ENCODE measurements at regions not wholly inside any gene's neighbourhood (a gene's known extent, or its start where the extent isn't known, plus 50 kb on each side); places are given as distances from the start of the nearest gene placed in this dataset.
"Not testable (repeated sequence)": the region's sequence is repeated elsewhere in the genome, so short reads cannot be mapped to it uniquely, and the experiment has no call there.

DNA sequence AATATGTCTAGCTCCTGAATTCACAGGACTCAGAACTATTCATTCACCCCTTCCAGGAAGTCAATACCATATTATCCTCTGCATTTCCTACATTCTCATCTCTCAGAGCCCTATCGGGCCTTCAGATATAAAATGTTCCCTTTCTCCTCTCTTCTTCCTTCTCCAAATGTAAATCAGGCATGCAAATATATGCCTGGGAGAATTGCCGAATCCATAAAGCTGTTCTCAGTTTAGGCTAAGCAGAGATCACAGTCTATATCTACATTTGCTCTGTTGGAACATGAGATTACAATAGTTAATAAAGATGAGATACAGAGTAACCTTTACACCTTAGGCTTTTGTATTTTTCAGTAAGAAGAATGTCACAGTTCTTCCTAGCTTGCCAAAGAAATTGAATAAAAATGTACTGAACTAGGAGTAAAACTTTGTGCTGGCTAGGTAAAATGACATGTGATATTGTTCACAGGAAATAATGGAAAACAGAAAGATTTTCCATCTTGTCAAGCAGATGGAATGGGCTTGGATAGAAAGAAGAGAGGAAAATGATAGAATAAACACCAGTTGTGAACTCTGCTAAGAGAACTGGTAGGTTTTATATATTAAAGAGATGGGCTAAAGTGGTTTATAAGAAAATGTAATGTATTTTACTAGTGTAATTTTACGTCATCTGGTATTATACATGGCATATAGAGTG, 161.5 kb downstream of the NRIP1 start:
- TF ChIP-seq ZNF274 (IDR thresholded peaks at IDR 0.05; ENCODE audit: low read depth, low read length) = no peak
- no peak overlapping the region for H3K4me3 ChIP-seq (ENCODE audit: low read length)

DNA sequence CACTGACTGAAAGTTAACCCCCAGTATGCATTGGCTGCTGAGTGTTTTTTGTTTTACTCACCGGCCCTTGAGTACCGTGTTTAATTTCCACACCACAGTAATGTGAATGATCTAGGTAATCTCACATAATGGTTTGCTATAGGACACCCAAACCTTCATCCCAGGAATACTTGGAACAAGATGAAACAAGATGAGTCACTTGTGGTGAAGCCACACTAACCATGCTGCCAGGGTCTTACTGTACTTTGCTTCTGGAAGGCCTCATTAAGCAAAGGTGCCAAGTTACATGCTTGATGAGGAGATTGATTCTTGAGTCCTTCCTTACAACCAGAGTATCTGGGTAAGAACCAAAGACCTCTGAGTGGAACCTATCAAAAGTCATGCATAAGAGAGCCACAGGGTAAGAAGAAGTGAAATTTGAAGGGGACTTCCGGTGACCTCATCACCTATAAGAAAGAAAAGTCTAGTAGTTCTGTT, 163.3 kb downstream of the NRIP1 start:
- H3K4me3 ChIP-seq (ENCODE audit: low read length) = no peak overlapping the region
- no peak for TF ChIP-seq ZNF274 (IDR thresholded peaks at IDR 0.05; ENCODE audit: low read depth, low read length)

DNA sequence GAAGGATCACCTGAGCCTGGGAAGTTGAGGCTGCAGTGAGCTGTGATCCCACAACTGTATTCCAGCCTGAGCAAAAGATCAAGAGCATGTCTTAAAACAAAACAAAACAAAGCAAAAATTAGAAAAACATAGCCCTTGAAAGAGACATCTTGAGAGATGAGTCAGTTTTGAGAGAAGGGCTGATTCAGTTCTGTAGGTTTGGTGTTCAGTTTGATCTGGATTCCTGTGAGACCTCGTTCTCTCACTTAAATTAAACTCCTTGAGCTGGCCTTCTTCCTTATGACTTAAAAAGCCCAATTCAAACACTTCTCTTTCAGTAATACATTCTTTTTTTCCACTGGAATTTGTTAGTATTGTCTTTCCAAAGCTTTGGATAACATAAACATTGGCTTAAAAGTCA, 164.2 kb downstream of the NRIP1 start:
- H3K4me3 ChIP-seq (ENCODE audit: low read length) = no peak overlapping the region

DNA sequence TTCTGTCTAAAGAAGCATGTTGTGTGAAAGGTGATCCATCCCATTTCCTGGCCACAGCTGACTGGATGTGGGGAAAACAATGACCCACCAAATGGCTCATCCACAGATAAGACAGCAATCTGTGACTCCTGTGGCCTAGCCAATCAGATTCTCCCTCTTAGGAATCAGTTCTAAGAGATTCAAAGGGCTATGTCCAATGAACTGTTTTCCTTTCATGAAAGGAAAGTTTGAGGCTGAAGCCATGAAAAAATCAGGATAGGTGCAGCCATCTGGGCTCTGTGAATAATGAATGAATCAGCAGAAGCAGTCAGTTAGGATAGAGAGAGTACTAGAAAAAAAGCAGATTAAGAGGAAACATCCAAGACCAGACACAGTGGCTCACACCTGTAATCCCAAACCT, 164.7 kb downstream of the NRIP1 start:
- no peak for TF ChIP-seq ZNF274 (IDR thresholded peaks at IDR 0.05; ENCODE audit: low read depth, low read length)
- no peak overlapping the region for H3K4me3 ChIP-seq (ENCODE audit: low read length)

More for the DNA sequence above, 164.2 kb downstream of the NRIP1 start:
- TF ChIP-seq ZNF274 (IDR thresholded peaks at IDR 0.05; ENCODE audit: low read depth, low read length) = no peak

DNA sequence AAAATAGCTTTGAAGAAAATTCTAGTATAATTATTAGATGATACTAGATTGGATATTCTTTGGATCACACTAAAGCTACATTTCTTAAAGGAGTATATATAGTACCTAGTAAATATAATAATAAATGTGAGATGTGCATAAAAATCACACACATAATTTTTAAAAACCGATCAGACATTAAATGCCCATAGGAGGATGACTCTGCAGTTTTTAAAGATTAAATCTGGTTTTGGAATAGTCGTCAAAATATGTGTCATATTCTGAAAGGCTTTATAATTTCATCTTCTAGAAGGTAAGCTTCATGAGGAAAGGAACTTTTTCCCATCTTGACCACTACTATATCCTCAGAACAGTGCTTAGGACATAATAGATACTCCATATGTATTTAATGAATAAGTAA, 169.0 kb downstream of the NRIP1 start:
- no peak for TF ChIP-seq ZNF274 (IDR thresholded peaks at IDR 0.05; ENCODE audit: low read depth, low read length)
- H3K4me3 ChIP-seq (ENCODE audit: low read length) = no peak overlapping the region

DNA sequence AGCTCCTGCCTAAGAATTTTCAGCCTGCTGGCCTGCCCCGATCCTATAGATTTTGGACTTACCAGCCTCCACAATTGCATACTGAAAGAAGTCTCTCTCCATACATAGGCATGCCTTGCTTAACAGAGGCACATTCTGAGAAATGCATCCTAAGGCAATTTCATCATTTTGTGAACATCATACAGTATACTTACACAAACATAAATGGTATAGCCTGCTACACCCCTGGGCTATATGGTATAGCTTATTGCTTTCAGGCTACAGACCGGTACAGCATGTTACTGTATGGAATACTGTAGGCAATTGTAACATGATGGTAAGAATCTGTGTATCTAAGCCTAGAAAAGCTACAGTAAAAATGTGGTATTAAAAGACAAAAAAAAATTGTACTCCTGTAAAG, 174.7 kb downstream of the NRIP1 start:
- H3K4me3 ChIP-seq (ENCODE audit: low read length) = no peak overlapping the region
- no peak for TF ChIP-seq ZNF274 (IDR thresholded peaks at IDR 0.05; ENCODE audit: low read depth, low read length)

DNA sequence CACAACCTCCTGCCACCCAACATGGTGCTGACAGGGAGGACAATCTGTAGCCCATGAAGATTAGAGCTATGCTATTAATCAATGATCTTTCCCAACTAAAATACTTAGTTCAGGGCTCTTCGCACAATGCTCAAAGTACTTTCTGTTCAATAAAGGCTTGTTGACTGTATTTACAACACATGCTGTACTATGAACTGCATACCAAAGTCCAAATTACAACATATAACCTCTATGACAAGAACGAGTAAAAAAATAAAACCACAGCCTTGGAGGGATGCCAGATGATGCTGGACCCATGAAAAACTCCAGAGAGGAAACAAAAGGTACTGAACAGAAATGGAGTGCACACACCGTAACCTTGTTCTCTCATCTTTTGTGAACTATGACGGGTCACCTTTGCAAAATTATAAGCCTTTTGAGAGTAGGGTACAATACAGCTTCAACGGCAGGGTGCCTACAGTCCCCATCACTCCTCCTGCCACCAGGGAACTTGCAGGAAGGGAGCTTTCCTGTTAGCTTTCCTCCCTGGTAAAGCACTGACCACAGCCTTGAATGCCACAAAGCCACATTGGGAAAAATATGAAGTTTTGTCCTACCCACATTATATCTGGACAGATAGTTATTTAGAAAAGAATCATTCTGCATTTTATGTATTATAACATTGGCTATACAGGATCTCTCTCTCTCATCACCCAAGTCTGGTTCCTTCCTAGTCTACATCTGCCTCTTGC, 175.6 kb downstream of the NRIP1 start:
- TF ChIP-seq ZNF274 (IDR thresholded peaks at IDR 0.05; ENCODE audit: low read depth, low read length) = no peak
- no peak overlapping the region for H3K4me3 ChIP-seq (ENCODE audit: low read length)

DNA sequence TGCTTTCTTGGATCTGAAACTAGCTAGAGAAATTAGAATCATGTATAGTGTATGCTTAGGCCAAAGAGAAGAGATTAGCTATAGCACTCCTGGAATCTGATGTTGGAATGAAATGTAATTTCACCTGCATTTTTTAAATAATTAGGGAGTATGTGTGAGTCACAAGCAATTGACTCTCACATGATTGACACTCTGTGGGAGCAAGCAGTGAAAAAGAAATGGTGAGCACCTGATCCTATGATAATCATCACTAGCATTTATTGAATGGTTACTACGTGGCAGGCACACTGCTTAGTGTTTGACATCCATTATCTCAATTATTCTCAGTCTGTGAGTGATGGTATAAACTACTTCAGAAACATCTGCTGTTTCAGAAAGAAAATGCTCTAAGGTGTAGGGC, 176.6 kb downstream of the NRIP1 start:
- H3K4me3 ChIP-seq (ENCODE audit: low read length) = no peak overlapping the region
- TF ChIP-seq ZNF274 (IDR thresholded peaks at IDR 0.05; ENCODE audit: low read depth, low read length) = no peak

DNA sequence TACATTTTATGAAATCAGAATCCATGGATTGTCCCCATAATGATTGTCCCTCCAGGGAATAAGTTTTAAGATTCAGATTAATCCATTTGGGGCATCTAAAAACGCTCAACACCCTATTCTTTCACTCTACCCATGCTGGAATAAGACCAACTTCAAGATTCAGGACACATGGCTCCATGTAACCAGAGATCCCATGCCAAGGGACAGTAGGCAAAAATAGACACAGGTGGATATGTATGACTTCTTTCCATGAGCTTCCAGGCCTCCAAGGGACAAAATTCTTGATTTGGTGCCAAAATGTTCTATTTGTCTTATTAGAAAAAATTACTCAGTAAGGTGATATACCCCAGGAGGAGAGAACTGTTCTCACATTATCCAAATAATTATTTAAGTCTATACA, 178.8 kb downstream of the NRIP1 start:
- no peak for TF ChIP-seq ZNF274 (IDR thresholded peaks at IDR 0.05; ENCODE audit: low read depth, low read length)
- H3K4me3 ChIP-seq (ENCODE audit: low read length) = no peak overlapping the region

DNA sequence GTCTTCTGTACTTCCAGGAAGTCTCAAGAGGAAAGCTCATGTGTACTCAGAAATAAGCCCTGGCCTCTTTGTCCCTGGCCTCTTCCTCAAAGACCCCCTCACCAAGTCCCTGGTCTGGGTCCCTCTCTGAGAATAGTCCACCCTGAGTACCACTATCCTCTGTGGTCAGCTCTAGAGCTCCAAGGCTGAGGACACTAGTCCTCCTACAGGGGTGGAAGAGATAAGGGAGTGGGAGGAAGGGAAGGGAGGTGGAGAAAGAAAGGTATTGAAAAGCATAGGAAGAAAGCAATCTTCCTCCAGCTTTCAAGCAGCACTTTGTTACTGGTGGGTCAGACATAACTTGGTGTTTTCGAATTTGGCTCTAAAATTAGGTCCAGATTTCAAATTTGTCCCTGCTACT, 181.4 kb downstream of the NRIP1 start:
- no peak overlapping the region for H3K4me3 ChIP-seq (ENCODE audit: low read length)
- no peak for TF ChIP-seq ZNF274 (IDR thresholded peaks at IDR 0.05; ENCODE audit: low read depth, low read length)

DNA sequence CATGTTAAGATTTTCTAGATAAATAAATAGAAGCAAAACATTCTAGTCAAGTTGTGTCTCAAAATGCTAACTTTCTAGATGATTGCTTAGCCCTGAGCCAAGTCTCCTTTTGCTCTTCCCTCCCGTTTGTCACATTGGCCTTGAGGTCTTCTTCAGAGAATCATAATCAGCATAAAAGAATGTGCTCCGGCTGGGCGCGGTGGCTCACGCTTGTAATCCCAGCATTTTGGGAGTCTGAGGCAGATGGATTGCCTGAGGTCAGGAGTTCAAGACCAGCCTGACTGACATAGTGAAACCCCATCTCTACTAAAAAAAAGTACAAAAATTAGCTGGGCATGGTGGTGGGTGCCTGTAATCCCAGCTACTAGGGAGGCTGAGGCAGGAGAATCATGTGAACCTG, 182.3 kb downstream of the NRIP1 start:
- not testable (repeated sequence) for H3K4me3 ChIP-seq (ENCODE audit: low read length)

DNA sequence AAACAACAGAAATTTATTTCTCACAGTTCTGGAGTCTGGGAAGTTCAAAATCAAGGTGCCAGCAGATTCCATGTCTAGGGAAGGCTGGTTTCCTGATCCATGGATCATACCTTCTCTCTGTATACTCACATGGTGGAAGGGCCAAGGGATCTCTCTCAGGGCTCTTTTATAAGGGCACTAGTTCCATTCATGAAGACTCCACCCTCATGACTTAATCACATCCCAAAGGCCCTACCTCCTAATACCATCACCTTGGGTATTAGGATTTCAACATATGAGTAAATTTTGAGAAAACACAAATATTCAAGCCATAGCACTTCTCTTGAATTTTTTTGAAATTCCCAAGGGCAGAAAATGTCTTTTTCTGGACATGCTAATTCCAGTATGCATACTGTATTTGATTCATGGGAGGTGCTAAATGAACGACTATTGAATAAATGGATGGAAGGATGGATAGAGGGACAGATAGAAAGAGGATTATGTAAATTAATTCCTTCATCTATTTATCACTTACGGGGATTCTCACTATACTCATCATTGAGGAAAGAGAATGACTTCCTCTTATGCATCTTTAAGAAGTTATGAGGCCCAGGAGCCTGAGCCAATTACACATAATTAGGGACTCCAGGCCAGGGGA, 182.8 kb downstream of the NRIP1 start:
- H3K4me3 ChIP-seq (ENCODE audit: low read length) = no peak overlapping the region
- TF ChIP-seq ZNF274 (IDR thresholded peaks at IDR 0.05; ENCODE audit: low read depth, low read length) = no peak

DNA sequence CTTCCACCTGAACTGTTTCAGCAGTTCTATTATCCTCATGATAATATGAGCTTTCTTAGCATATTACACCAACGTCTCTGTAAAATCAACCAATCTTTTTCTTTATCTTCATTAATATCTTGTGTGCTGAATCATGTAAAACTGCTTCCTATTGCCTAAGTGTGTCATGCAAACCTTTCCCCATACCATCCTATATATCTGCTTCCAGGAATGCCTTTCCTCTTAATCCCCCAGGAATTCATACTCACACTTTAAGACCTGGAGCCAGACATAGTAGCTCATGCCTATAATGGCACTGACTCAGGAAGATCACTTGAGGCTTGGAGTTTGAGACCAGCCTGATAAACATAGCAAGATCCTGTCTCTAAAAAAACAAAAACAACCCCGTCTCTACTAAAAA, 183.9 kb downstream of the NRIP1 start:
- no peak overlapping the region for H3K4me3 ChIP-seq (ENCODE audit: low read length)
- no peak for TF ChIP-seq ZNF274 (IDR thresholded peaks at IDR 0.05; ENCODE audit: low read depth, low read length)

DNA sequence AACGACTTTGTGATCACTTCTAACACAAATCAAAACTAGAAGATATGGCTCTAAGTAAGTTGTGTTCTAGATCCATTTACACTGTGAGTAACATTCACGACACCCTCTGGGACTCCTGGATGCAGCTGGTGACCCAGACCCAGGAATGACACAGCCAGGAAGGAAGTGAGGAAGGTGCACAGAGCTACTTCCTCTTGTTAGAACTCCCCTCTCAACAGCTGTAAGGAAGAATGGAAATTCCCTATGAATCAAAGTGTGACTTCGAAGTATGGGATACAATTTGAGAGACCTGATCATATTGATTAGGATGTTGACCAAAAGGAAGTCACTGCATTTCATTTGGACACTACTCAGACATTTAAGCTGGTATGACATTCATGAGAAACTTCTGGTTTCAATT, 185.3 kb downstream of the NRIP1 start:
- no peak overlapping the region for H3K4me3 ChIP-seq (ENCODE audit: low read length)
- no peak for TF ChIP-seq ZNF274 (IDR thresholded peaks at IDR 0.05; ENCODE audit: low read depth, low read length)

DNA sequence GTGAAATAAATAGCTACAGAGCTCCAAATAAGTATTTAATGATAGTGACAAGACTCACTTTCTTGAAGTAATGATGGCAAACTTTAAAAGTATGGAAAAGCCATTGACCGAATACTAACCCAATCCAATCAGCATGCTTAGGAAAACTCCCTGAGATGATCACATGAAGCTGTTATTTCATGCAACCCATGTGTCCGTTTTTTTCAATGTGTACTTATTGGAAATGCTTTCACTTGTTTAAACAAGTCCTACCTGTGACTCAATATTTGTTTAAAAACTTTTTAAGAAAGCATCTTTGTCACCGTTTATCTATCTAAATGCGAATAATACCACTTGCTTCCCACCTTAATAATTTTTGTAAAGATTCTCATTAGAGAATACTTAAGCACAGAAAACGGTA, 185.8 kb downstream of the NRIP1 start:
- H3K4me3 ChIP-seq (ENCODE audit: low read length) = no peak overlapping the region
- TF ChIP-seq ZNF274 (IDR thresholded peaks at IDR 0.05; ENCODE audit: low read depth, low read length) = no peak

Data from GM08714 (cell line).